B cell (primary cell): ENCODE measurements at regions not wholly inside any gene's neighbourhood (a gene's known extent, or its start where the extent isn't known, plus 50 kb on each side); places are given as distances from the start of the nearest gene placed in this dataset.

ENCODE experiments used
- ATAC-seq: fragments of 200-7000 bp; cut with Tn5 transposase; one replicate; pipeline ENCODE4 v1.10.0; 2021; ENCODE audit warnings: low read depth, mild to moderate bottlenecking, moderate number of reproducible peaks, moderate library complexity
- CTCF ChIA-PET: fragments of 350-600 bp; sonication (Branson Sonifier 250); formaldehyde crosslinking; loops from one replicate; lab custom pipeline; 2021; ENCODE audit warnings: antibody characterized with exemption, inconsistent platforms; lab: Charles Lee
- POLR2A ChIA-PET: fragments of 350-600 bp; sonication (Branson Sonifier 250); formaldehyde crosslinking; loops from one replicate; lab custom pipeline; 2021; ENCODE audit warnings: antibody characterized with exemption; lab: Charles Lee
- DNase-seq: peaks from one replicate; pipeline ENCODE4 v3.0.0; 2013
- H2AFZ ChIP-seq: 2 replicates; pipeline ENCODE4 v1.6.1; 2012; ENCODE audit warnings: mild to moderate bottlenecking, low read depth, low read length; ENCODE audit not compliant: insufficient read depth, poor library complexity, severe bottlenecking
- H3K27ac ChIP-seq, 2 donors: 1 replicate in 1 of 2; 2 replicates in 1 of 2; pipeline ENCODE4 v1.5.1; 2012 to 2013; ENCODE audit warnings: low read length in 2 of 2, mild to moderate bottlenecking in 2 of 2, moderate library complexity in 1 of 2
- H3K27me3 ChIP-seq, 4 experiments: fragments of 200-600 bp in 1 of 4; sonication (generic) in 1 of 4; replicated peaks in 1 of 4; 1 replicate in 2 of 4; 2 replicates in 2 of 4; pipeline versions ENCODE4 v1.6.1 to v1.7.0; 2013 to 2016; ENCODE audit warnings: low read length in 3 of 4, mild to moderate bottlenecking in 2 of 4, mixed read lengths in 1 of 4, moderate library complexity in 1 of 4; ENCODE audit not compliant: insufficient read depth in 4 of 4, control insufficient read depth in 3 of 4; ENCODE audit errors: control extremely low read depth in 1 of 4
- H3K36me3 ChIP-seq, 2 experiments: replicated peaks in 1 of 2; 1 replicate in 1 of 2; 2 replicates in 1 of 2; pipeline versions ENCODE4 v1.6.1 to v1.7.1; 2013; ENCODE audit warnings: low read length in 1 of 2; ENCODE audit not compliant: insufficient read depth in 2 of 2, control insufficient read depth in 1 of 2; ENCODE audit errors: control extremely low read depth in 1 of 2, extremely low read depth in 1 of 2
- H3K4me1 ChIP-seq, 2 donors: fragments of 200-600 bp in 1 of 2; sonication (generic) in 1 of 2; 1 replicate in 1 of 2; 2 replicates in 1 of 2; pipeline versions ENCODE4 v1.5.1 to v1.6.1; 2013 to 2017; ENCODE audit warnings: low read length in 2 of 2; ENCODE audit not compliant: control insufficient read depth in 2 of 2, insufficient read depth in 2 of 2
- H3K4me2 ChIP-seq: replicated peaks from 2 replicates; pipeline ENCODE3; 2012; ENCODE audit warnings: mild to moderate bottlenecking, low read depth, low read length; ENCODE audit not compliant: poor library complexity, severe bottlenecking
- H3K4me3 ChIP-seq, 5 experiments: fragments of 200-600 bp in 1 of 5; sonication (generic) in 1 of 5; 1 replicate in 3 of 5; 2 replicates in 2 of 5; pipeline versions ENCODE4 v1.5.1 to v1.7.0; 2011 to 2016; ENCODE audit warnings: low read length in 4 of 5, mild to moderate bottlenecking in 4 of 5, low read depth in 2 of 5, control low read depth in 1 of 5, moderate library complexity in 1 of 5; ENCODE audit not compliant: insufficient read depth in 1 of 5; ENCODE audit errors: control extremely low read depth in 1 of 5, extremely low read depth in 1 of 5
- H3K79me2 ChIP-seq: fragments of 200-600 bp; sonication (generic); one replicate; pipeline ENCODE4 v1.6.0; 2016; ENCODE audit warnings: low read length; ENCODE audit not compliant: control insufficient read depth, insufficient read depth
- H3K9ac ChIP-seq: fragments of 200-600 bp; sonication (generic); 2 replicates; pipeline ENCODE4 v1.6.1; 2017; ENCODE audit warnings: mild to moderate bottlenecking, low read length, moderate library complexity
- H3K9me3 ChIP-seq, 3 donors: one replicate each; pipeline versions ENCODE4 v1.6.1 to v1.7.1; 2013; ENCODE audit warnings: low read length in 2 of 3; ENCODE audit not compliant: control insufficient read depth in 2 of 3, insufficient read depth in 1 of 3; ENCODE audit errors: control extremely low read depth in 1 of 3
- H4K20me1 ChIP-seq: 2 replicates; pipeline ENCODE4 v1.6.0; 2012; ENCODE audit warnings: mild to moderate bottlenecking, low read length; ENCODE audit not compliant: insufficient read depth, control insufficient read depth, poor library complexity, severe bottlenecking
- H3K27ac Mint-ChIP-seq: one replicate; pipeline ENCODE4 v1.8.0; 2021; ENCODE audit warnings: mixed read lengths
- H3K27me3 Mint-ChIP-seq: one replicate; pipeline ENCODE4 v1.8.0; 2021; ENCODE audit warnings: mixed read lengths
- H3K4me1 Mint-ChIP-seq: one replicate; pipeline ENCODE4 v1.8.0; 2021; ENCODE audit warnings: mixed read lengths
- H3K4me3 Mint-ChIP-seq: one replicate; pipeline ENCODE4 v1.8.0; 2021; ENCODE audit warnings: mixed read lengths
- H3K9me3 Mint-ChIP-seq: one replicate; pipeline ENCODE4 v1.8.0; 2022; ENCODE audit warnings: mixed read lengths; ENCODE audit not compliant: insufficient read depth
- EZH2 ChIP-seq: IDR thresholded peaks from 2 replicates; pipeline ENCODE4 v1.6.1; 2012; ENCODE audit warnings: borderline replicate concordance, low read depth, mild to moderate bottlenecking, moderate library complexity, low read length; ENCODE audit not compliant: insufficient read depth, poor library complexity, severe bottlenecking
- WGBS: methylation state at CpG from one replicate; pipeline ENCODE4 v1.1.5; 2013; ENCODE audit warnings: missing lambda C conversion rate; ENCODE audit not compliant: insufficient coverage; 5-methylcytosine and 5-hydroxymethylcytosine counted together
- intact Hi-C: fragments of 100-400 bp; cut with micrococcal nuclease; formaldehyde crosslinking; loops from one replicate; pipeline ENCODE4 v1.10.0; 2022
- TF ChIP-seq, protein P1 (sequence below): fragments of 200-600 bp; IDR thresholded peaks from one replicate; pipeline ENCODE4 v1.8.0; 2022; ENCODE audit warnings: antibody characterized with exemption, mild to moderate bottlenecking

DNA sequence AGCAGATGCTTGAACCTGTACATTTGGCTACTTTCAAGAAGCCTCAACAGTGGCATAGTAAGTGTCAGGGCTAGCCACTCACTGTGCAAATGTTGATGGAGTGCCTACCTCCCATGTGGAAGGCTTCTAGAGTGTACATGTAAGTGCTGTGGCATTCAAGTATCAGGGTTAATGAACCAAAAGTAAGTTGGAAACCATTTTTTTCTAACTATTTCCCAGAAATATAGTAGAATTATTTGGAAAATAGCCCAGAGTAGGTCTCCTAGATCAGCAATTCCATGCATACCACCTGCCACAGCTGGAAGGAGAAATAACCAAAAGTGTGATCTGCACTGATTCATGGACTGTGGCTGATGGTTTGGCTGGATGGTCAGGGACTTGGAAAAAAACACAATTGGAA lies 53.3 kb downstream of the FOXD1 start:
- H3K4me1 Mint-ChIP-seq = no peaks in the 10 kb centered on the region
- Histone ChIP-seq H3K9ac (no peak overlapping the region), H4K20me1 (no peaks in the 10 kb centered on the region), H3K9me3 (no peaks in the 10 kb centered on the region), H2AFZ (no peak overlapping the region), H3K27me3 (peaks cover 0 to 5% (median 1%) of the 10 kb centered on the region in 4 experiments), H3K4me3 (no peak overlapping the region), H3K36me3 (no peaks in the 10 kb centered on the region), H3K4me2 (no peak overlapping the region), H3K79me2 (no peaks in the 10 kb centered on the region), H3K4me1 (no peaks in the 10 kb centered on the region), H3K27ac (no peak overlapping the region)
- intact Hi-C loops = no loop called here
- ATAC-seq (no peak), DNase-seq (no peak)
- CTCF ChIA-PET = no interaction called here
- no peak overlapping the region for H3K4me3 Mint-ChIP-seq
- TF ChIP-seq, protein P1, sequence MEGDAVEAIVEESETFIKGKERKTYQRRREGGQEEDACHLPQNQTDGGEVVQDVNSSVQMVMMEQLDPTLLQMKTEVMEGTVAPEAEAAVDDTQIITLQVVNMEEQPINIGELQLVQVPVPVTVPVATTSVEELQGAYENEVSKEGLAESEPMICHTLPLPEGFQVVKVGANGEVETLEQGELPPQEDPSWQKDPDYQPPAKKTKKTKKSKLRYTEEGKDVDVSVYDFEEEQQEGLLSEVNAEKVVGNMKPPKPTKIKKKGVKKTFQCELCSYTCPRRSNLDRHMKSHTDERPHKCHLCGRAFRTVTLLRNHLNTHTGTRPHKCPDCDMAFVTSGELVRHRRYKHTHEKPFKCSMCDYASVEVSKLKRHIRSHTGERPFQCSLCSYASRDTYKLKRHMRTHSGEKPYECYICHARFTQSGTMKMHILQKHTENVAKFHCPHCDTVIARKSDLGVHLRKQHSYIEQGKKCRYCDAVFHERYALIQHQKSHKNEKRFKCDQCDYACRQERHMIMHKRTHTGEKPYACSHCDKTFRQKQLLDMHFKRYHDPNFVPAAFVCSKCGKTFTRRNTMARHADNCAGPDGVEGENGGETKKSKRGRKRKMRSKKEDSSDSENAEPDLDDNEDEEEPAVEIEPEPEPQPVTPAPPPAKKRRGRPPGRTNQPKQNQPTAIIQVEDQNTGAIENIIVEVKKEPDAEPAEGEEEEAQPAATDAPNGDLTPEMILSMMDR = no peak
- no peak for TF ChIP-seq EZH2
- peaks cover 40% of the 10 kb centered on the region for H3K27me3 Mint-ChIP-seq
- H3K9me3 Mint-ChIP-seq = no peaks in the 10 kb centered on the region
- POLR2A ChIA-PET = no interaction called here
- H3K27ac Mint-ChIP-seq = no peak overlapping the region

DNA sequence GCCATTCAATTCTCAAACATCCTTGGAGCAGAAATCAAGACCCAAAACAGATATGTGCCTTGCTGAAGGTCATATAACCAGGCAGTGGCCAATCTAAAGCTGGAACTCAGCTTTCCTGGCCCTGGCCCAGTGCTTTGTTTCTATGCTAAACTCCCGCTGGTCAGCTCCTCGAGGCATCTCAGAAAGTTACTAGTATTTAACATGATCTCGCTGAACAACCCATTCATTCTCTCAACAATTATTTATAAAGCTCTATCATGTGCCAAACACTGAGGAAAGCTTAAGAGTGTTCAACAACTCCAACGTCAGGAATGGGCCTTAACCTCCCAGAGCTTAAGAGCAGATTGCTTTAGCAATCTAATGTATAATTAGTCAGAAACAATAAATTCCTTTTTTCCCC lies 54.0 kb downstream of the FOXD1 start:
- ChIA-PET POLR2A (no interaction called here), CTCF (interaction anchor here (0.9 kb wide), 1 partner anchor 23 kb away, joined by 3 read pairs; no protein-coding TSS in a partner anchor)
- 93% methylated on average over 3 of the region's 4 CpGs for WGBS
- ATAC-seq (no peak), DNase-seq (no peak)
- TF ChIP-seq EZH2 = no peak
- TF ChIP-seq, protein P1 = no peak
- Mint-ChIP-seq H3K27ac (no peak overlapping the region), H3K9me3 (no peaks in the 10 kb centered on the region), H3K27me3 (peaks cover 42% of the 10 kb centered on the region), H3K4me3 (no peak overlapping the region), H3K4me1 (no peaks in the 10 kb centered on the region)
- no peaks in the 10 kb centered on the region for H3K36me3 ChIP-seq
- no peak overlapping the region for H2AFZ ChIP-seq
- H3K9me3 ChIP-seq = no peaks in the 10 kb centered on the region
- H3K4me1 ChIP-seq = no peaks in the 10 kb centered on the region
- peaks cover 0 to 5% (median 1%) of the 10 kb centered on the region in 4 experiments for H3K27me3 ChIP-seq
- no peak overlapping the region for H3K27ac ChIP-seq
- H3K79me2 ChIP-seq = no peaks in the 10 kb centered on the region
- H3K9ac ChIP-seq = no peak overlapping the region
- intact Hi-C loops = no loop called here
- no peaks in the 10 kb centered on the region for H4K20me1 ChIP-seq
- H3K4me3 ChIP-seq = no peak overlapping the region
- no peak overlapping the region for H3K4me2 ChIP-seq
